Esophagus squamous epithelium (tissue), 4 donors: ENCODE measurements at regions not wholly inside any gene's neighbourhood (a gene's known extent, or its start where the extent isn't known, plus 50 kb on each side); places are given as distances from the start of the nearest gene placed in this dataset.

ENCODE experiments used
- CTCF ChIP-seq, 6 experiments: fragments of 450-650 bp in 4 of 6; fragments of 200-600 bp in 2 of 6; sonication (generic) in 2 of 6; IDR thresholded peaks; one replicate each; pipeline ENCODE4 v1.5.1; 2016 to 2019; ENCODE audit warnings: antibody characterized with exemption in 6 of 6, mild to moderate bottlenecking in 4 of 6, moderate library complexity in 4 of 6
- POLR2A ChIP-seq, 4 donors: fragments of 450-650 bp; IDR thresholded peaks; one replicate each; pipeline ENCODE4 v1.6.1; 2017; ENCODE audit warnings: antibody characterized with exemption in 4 of 4, mild to moderate bottlenecking in 4 of 4, moderate library complexity in 3 of 4

GRCh38 chr10:81093056-81093455 lies 555.4 kb downstream of the SH2D4B start:
- TF ChIP-seq POLR2A (IDR thresholded peaks at IDR 0.05), result no peak
- no peak for TF ChIP-seq CTCF (IDR thresholded peaks at IDR 0.05)
